ENCODE measurements at regions not wholly inside any gene's neighbourhood (a gene's known extent, or its start where the extent isn't known, plus 50 kb on each side); places are given as distances from the start of the nearest gene placed in this dataset.

GRCh38 chr10:114874827-114875411 lies 53.3 kb downstream of the FHIP2A start:
- TF ChIP-seq CTCF (IDR thresholded peaks at IDR 0.05; ENCODE audit: low read length) (no peak), EZH2 (IDR thresholded peaks at IDR 0.05; ENCODE audit: borderline replicate concordance, low read length) (no peak)

All from OCI-LY1 (cell line).